ENCODE measurements at regions not wholly inside any gene's neighbourhood (a gene's known extent, or its start where the extent isn't known, plus 50 kb on each side); places are given as distances from the start of the nearest gene placed in this dataset.

- TF ChIP-seq POLR2A (IDR thresholded peaks at IDR 0.05; ENCODE audit: borderline replicate concordance, extremely low read depth, insufficient read depth, insufficient read length) = no peak
- no peak for TF ChIP-seq CTCF (IDR thresholded peaks at IDR 0.05 in 2 of 3, conservative IDR thresholded peaks at IDR 0.05 in 1 of 3; ENCODE audit: borderline replicate concordance in 1 of 3, insufficient read depth in 1 of 3, low read depth in 2 of 3, low read length in 2 of 3)
- no peak for TF ChIP-seq EZH2phosphoT487 (IDR thresholded peaks at IDR 0.05; ENCODE audit: borderline replicate concordance)
- TF ChIP-seq YY1 (IDR thresholded peaks at IDR 0.05; ENCODE audit: extremely low read depth, insufficient replicate concordance, low read depth, low read length) = no peak
- no peak for TF ChIP-seq ZFX (IDR thresholded peaks at IDR 0.05)
- no peak for TF ChIP-seq TCF7L2 (IDR thresholded peaks at IDR 0.05; ENCODE audit: borderline replicate concordance, extremely low read depth, insufficient read depth, insufficient read length)
- no peak for TF ChIP-seq EZH2 (IDR thresholded peaks at IDR 0.05)
- no peak for TF ChIP-seq ZBTB33 (IDR thresholded peaks at IDR 0.05; ENCODE audit: extremely low read depth, insufficient replicate concordance, low read length)
- no peak for TF ChIP-seq REST (IDR thresholded peaks at IDR 0.05; ENCODE audit: low read depth)
- no peak for TF ChIP-seq SP1 (IDR thresholded peaks at IDR 0.05; ENCODE audit: low read depth)
- TF ChIP-seq EGR1 (IDR thresholded peaks at IDR 0.05; ENCODE audit: low read depth) = no peak
- no peak for TF ChIP-seq ZNF274 (IDR thresholded peaks at IDR 0.05; ENCODE audit: low read depth, low read length)
- no peak for TF ChIP-seq ELF1 (IDR thresholded peaks at IDR 0.05; ENCODE audit: borderline replicate concordance, low read depth)
- TF ChIP-seq SIN3A (IDR thresholded peaks at IDR 0.05; ENCODE audit: low read depth) = no peak
Observed at GRCh38 chr22:25282346-25282670, 62.9 kb downstream of the CRYBB2 start.
